AG04450 (cell line): ENCODE measurements at regions not wholly inside any gene's neighbourhood (a gene's known extent, or its start where the extent isn't known, plus 50 kb on each side); places are given as distances from the start of the nearest gene placed in this dataset.

Experiments
- CTCF ChIA-PET: fragments of 300-600, 350-600 bp; formaldehyde crosslinking; extraction: SDS; loops from one replicate; lab custom pipeline; 2022; ENCODE audit warnings: antibody characterized with exemption, inconsistent platforms; lab: Charles Lee
- POLR2A ChIA-PET: fragments of 350-600 bp; formaldehyde crosslinking; extraction: SDS; loops from one replicate; lab custom pipeline; 2021; ENCODE audit warnings: antibody characterized with exemption, inconsistent platforms; lab: Yijun Ruan, JAX
- DNase-seq: peaks from one replicate; pipeline ENCODE4 v3.0.0-alpha.2; 2011; ENCODE audit warnings: low read depth, low spot score
- H3K27ac ChIP-seq: one replicate; pipeline ENCODE4 v1.5.1; 2012; ENCODE audit warnings: low read depth, low read length, control low read depth
- H3K27me3 ChIP-seq: one replicate; pipeline ENCODE4 v1.6.0; 2012; ENCODE audit warnings: low read length; ENCODE audit not compliant: control insufficient read depth, insufficient read depth
- H3K4me3 ChIP-seq: 2 replicates; pipeline ENCODE4 v1.5.1; 2011; ENCODE audit warnings: mild to moderate bottlenecking, low read depth, low read length, control low read depth
- H3K9me3 ChIP-seq: 2 replicates; pipeline ENCODE4 v1.5.1; 2012; ENCODE audit warnings: low read length; ENCODE audit not compliant: control insufficient read depth, insufficient read depth
- TF ChIP-seq, protein P1 (sequence below): IDR thresholded peaks from 2 replicates; pipeline ENCODE4 v1.5.1; 2011; ENCODE audit warnings: low read depth, low read length, control low read depth, inconsistent platforms

DNA sequence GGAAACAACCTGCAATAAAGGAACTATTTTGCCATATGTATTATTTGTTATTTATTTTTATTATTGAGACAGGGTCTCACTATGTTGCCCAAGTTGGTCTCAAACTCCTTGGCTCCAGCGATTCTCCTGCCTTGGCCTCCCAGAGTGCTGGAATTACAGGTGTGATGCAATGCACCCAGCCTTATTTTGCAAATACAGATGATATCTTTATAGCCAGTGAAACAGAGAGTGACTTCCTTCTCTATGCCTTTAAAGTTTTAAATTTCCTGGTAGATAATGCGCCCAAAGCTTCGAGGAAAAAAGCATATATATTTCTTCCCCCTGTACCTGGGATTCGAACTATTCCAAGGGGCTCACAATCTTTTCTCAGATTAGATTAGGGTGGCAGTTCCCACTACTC, 601.1 kb upstream of the HTR2C start:
- no peaks in the 10 kb centered on the region for H3K27me3 ChIP-seq
- no peaks in the 10 kb centered on the region; the same call in 1 of the 2 replicates for H3K9me3 ChIP-seq
- CTCF ChIA-PET = no interaction called here
- H3K27ac ChIP-seq = no peak overlapping the region
- DNase-seq = no peak
- TF ChIP-seq, protein P1, sequence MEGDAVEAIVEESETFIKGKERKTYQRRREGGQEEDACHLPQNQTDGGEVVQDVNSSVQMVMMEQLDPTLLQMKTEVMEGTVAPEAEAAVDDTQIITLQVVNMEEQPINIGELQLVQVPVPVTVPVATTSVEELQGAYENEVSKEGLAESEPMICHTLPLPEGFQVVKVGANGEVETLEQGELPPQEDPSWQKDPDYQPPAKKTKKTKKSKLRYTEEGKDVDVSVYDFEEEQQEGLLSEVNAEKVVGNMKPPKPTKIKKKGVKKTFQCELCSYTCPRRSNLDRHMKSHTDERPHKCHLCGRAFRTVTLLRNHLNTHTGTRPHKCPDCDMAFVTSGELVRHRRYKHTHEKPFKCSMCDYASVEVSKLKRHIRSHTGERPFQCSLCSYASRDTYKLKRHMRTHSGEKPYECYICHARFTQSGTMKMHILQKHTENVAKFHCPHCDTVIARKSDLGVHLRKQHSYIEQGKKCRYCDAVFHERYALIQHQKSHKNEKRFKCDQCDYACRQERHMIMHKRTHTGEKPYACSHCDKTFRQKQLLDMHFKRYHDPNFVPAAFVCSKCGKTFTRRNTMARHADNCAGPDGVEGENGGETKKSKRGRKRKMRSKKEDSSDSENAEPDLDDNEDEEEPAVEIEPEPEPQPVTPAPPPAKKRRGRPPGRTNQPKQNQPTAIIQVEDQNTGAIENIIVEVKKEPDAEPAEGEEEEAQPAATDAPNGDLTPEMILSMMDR = no peak
- H3K4me3 ChIP-seq = no peak overlapping the region
- POLR2A ChIA-PET = no interaction called here

DNA sequence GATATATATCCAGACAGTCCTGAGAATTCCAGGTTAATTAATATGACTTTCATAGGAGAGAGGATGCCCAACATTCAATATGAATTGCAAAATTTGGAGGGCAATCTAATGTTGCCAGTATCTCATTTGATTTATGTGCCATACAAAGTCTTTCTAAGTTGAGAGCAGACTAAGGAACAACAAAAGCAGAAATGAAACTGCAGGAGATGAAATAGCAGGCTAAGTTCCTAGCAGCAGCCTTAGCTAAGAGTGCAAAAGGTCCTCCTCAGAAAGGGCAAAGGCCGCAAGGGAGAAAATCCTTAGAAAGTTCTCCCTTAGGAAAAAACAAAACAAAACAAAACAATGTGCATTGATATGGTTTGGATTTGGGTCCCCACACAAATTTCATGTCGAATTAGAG, 602.9 kb upstream of the HTR2C start:
- Histone ChIP-seq H3K9me3 (no peaks in the 10 kb centered on the region; the same call in 1 of the 2 replicates), H3K4me3 (no peak overlapping the region), H3K27ac (no peak overlapping the region), H3K27me3 (no peaks in the 10 kb centered on the region)
- TF ChIP-seq, protein P1 = no peak
- ChIA-PET POLR2A (no interaction called here), CTCF (no interaction called here)
- DNase-seq = no peak

DNA sequence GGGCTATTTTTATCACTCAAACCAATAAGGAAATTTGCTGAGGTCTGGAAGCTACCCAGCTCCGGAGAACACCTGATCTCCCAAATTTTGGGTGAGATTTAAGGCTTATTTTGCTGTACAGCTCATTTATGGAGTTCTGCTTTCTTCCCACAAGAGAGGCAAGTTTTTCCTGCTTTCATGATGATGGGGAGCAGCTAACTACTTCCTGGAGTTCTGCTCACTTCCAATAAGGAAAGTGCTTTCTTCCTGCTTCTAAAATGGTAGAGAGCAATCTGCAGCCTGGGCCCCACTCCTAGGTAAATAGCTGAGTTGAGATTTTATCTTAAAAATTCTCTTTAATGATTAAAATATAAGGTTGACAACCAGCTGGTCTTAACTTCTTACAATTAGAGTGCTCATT, 606.0 kb upstream of the HTR2C start:
- CTCF ChIA-PET = no interaction called here
- no peak for DNase-seq

DNA sequence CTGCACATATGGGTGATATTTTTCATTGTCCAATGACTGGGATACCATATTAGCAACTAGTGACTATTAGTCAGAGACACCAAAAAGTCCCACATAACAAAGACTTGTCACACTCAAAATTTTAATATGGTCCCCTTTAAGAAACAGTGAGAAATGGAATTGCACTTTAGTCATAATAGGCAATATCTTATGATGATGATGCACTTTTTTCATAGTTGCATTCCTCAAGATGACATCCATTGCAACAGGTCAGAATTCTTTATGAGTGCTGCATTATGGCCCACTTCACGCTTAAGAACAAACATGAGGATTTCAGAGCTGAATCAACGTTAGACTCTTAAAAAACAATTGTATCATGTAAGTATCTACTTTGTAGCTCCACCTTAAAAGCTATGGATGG, 608.4 kb upstream of the HTR2C start:
- Histone ChIP-seq H3K9me3 (no peaks in the 10 kb centered on the region; the same call in 1 of the 2 replicates), H3K4me3 (no peak overlapping the region), H3K27me3 (no peaks in the 10 kb centered on the region), H3K27ac (no peak overlapping the region)
- no peak for DNase-seq
- ChIA-PET POLR2A (no interaction called here), CTCF (no interaction called here)
- TF ChIP-seq, protein P1 = no peak

More for the DNA sequence above, 606.0 kb upstream of the HTR2C start:
- POLR2A ChIA-PET = no interaction called here
- Histone ChIP-seq H3K27ac (no peak overlapping the region), H3K9me3 (no peaks in the 10 kb centered on the region; the same call in 1 of the 2 replicates), H3K4me3 (no peak overlapping the region), H3K27me3 (no peaks in the 10 kb centered on the region)
- TF ChIP-seq, protein P1 = no peak

DNA sequence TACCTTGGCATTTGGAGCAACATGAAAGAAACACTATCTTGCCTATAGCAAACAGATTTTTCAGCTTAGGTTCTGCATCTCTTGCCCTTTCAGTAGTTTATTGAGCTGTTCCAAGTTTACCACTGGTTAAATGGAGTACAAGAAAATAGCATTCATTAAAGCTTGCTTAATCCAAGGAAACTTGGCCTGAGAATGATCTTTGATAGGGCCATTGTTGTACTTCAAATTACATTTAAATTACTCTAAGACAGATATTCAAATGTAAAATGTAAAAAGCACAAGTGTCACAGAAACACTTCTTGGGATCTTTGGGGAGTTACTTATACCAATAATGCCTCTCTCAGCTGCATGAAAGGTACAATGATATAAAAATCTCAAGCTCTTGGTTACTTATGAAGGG, 609.0 kb upstream of the HTR2C start:
- H3K9me3 ChIP-seq = no peaks in the 10 kb centered on the region; the same call in 1 of the 2 replicates
- H3K27me3 ChIP-seq = no peaks in the 10 kb centered on the region
- ChIA-PET POLR2A (no interaction called here), CTCF (no interaction called here)
- no peak for DNase-seq
- H3K4me3 ChIP-seq = no peak overlapping the region
- no peak overlapping the region for H3K27ac ChIP-seq
- TF ChIP-seq, protein P1 = no peak
